Hepatic stellate cell (primary cell): ENCODE measurements at regions not wholly inside any gene's neighbourhood (a gene's known extent, or its start where the extent isn't known, plus 50 kb on each side); places are given as distances from the start of the nearest gene placed in this dataset.
"Not testable (repeated sequence)": the region's sequence is repeated elsewhere in the genome, so short reads cannot be mapped to it uniquely, and the experiment has no call there.

Experiments used
- DNase-seq: peaks from one replicate; pipeline ENCODE4 v3.0.0; 2011; ENCODE audit warnings: low spot score

DNA sequence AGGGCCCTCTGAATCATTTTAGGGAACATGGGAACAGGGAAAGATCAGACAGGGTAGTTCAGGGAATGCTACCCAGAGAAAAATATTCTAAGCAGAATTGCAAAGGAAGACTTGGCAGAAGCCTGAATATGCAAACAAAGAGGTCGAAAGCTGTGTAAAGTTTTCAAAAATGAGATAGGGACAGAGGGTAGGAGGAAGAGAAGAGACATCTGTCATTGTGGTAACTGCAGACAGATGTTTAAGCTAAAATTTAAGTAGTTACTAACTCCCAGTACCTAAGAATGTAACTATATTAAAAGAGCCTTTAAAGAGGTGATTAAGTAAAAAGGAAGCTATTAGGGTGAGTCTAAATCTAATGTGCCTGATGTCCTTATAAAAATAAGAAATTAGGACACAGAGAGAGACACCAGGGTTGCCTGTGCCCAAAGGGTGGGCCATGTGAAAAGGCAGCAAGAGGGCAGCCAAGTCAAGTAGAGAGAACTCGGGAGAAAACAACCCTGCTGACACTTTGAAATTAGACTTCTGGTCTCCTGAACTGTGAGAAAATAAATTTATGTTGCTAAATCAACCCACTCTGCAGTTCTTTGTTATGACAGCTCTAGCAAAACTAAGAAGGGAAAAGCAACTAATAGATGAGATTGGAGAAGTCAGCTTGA is 1647.4 kb upstream of the C9orf72 start:
- no peak for DNase-seq

GRCh38 chr9:29228558-29228957 is 1655.3 kb upstream of the C9orf72 start:
- DNase-seq, result no peak

GRCh38 chr9:29230931-29231330 is 1657.7 kb upstream of the C9orf72 start:
- DNase-seq, result no peak

DNA sequence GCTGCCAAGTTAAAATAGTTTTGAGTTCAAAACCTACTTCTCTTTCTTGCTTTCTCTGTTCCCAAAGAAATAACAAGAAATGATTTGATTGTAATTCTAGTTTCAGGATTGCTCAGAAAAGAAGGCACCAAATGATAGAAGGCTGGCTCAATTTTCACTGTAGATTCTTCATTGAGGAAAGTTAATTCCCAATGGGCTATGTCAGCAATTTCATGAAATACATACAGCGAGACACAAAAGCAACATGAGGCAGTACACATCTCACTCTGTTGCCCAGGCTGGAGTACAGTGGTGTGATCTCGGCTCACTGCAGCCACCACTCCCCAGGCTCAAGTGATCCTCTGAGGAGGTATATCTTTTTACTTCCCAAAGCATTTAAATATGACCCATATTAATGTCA is 1659.9 kb upstream of the C9orf72 start:
- no peak for DNase-seq

DNA sequence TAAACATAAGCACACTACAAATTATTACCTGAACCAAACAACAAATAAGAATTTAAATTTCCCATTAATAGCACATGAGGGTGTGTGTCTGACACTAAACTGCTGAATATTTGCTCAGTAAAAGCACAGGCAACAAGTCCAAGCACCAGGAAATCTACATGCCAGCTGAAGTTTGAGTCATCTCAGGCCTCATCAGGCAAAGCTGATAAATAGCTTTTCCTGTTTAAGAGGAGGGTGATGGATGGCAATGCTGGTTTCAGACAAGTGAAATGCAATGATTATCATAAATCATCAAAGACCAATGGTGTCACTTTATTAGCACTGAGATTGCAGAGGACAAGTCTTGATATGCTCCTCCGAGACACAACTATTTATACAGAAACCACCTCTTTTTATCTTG is 1668.0 kb upstream of the C9orf72 start:
- no peak for DNase-seq

DNA sequence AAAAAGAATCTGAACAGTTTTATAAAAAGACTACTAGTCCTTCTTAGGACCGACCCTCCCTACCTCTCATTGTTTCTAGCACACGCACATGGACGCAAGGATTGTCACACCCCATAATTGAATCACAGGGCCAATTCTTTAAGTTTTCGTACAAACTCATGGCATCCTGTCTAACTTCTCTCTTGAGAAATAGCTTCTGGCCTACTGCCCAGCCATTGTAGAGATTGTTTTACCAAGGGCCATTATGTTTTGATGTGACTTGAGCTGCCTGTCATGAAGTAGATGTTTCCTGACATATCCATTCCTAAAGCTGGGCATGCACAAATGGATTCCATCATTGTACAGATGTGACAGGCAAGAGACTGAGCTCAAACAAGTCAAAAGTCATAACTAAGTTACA is 1672.1 kb upstream of the C9orf72 start:
- no peak for DNase-seq

DNA sequence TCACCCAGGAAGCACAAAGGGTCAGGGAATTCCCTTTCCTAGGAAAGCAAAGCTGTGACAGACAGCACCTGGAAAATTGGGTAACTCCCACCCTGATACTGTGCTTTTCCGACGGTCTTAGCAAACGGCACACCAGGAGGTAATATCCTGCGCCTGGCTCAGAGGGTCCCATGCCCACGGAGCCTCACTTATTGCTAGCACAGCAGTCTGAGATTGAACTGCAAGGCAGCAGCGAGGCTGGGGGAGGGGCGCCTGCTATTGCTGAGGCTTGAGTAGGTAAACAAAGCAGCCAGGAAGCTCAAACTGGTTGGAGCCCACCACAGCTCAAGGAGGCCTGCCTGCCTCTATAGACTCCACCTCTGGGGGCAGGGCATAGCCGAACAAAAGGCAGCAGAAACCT is 1697.1 kb upstream of the C9orf72 start:
- DNase-seq, result not testable (repeated sequence)

- DNase-seq, result no peak
These were observed 1708.8 kb upstream of the C9orf72 start for GRCh38 chr9:29282121-29282520.

DNA sequence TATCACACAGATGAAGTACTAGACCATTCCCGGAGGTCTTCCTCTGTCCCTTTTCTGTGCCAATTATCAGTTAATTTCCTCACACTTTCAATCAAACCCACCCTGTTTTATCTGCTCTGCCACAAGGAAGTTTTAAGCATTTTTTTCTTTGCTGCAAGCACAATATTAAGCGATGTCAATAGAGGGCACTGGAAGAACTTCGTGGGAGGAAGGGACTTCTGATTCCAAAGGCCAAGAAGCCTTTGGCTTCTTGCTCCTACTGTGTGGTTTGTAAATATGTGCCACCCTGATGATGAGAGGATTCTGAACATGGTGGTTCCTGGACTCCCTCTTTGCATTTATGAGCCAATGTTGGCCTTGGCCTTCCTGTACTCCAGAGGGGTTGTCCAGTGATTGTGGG is 1712.5 kb upstream of the C9orf72 start:
- no peak for DNase-seq

- DNase-seq, result no peak
These were observed 1716.1 kb upstream of the C9orf72 start for GRCh38 chr9:29289365-29289764.

DNA sequence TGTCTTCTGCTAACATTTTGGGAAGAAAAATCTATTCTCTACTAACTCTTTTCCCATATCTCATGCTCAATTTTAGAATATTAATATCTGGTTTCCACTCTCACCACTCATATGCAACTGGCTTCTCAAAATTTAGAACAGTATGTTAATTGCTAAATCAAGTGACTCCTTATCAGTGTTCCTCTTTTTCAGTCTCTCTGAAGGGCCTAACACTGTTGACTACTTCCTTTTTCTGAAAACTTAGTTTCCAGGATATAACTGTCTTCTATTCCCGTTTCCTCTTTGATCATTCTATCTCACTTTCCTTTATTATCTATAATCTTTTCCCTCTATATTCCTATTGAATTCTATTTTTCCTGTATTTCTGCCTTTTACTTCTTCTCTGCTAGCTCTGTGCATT is 1717.2 kb upstream of the C9orf72 start:
- DNase-seq, result no peak

- DNase-seq, result no peak
These were observed 1724.3 kb upstream of the C9orf72 start for GRCh38 chr9:29297592-29297991.

DNA sequence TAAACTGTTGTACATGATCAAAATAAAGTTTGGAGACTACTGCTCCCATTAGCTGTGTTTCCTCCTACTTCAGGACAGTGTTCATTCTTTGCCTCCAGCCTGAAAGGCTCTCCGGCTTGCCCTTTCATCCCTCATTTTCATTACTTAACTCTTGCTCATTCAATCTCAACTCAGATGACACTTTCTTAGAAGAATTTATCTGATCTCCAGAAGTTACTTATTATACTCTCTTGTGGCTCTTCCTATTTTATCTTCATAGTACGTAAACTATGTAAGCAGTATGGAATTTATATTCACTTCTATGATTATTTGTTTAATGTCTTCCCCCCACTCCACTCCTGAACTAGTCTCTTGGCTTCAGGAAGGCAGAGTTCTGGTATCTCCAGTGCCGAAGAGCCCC is 1737.9 kb upstream of the C9orf72 start:
- no peak for DNase-seq

- no peak for DNase-seq
These were observed 1739.0 kb upstream of the C9orf72 start for GRCh38 chr9:29312327-29312726.

- DNase-seq, result no peak
These were observed 1746.6 kb upstream of the C9orf72 start for GRCh38 chr9:29319736-29320513.

DNA sequence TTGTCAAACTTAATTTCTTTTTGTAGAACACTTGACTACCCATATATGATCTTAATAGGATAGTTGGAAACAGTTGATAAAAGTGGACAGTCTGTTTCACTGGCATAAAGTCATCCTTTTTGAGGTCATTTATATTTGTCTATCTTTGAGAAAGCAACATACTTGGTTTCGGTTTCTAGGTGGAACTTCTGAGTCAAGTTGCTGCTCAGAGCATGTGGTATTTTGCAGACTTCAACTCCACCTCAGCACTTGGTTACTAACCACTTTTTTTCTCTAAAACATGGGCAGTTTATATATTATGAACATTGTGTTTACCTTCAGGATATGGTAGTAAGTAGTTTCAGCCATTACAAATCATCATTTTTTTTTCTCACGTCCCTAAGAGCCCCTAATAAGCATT is 1749.0 kb upstream of the C9orf72 start:
- no peak for DNase-seq

DNA sequence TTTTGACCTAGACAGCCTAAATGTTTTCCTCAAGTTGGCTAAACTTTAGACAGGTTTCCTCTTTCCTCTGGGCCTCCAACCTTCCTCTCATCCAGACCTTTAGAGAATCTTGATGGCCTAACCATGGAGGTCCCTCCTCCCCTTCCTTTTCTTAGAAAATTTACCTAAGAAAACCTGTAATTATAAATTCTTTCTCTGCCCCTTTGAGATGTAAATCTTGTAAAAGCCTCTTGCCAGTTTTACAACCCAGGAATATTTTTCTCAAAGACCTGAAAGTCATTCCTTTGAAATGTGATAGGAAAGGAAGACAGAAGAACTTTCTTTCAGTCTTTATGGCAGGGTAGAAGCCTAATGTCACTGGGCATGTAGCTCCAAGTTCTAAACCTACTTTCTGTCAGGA is 1752.6 kb upstream of the C9orf72 start:
- DNase-seq, result no peak

GRCh38 chr9:29332789-29333188 is 1759.5 kb upstream of the C9orf72 start:
- DNase-seq, result no peak

GRCh38 chr9:29336281-29336680 is 1763.0 kb upstream of the C9orf72 start:
- DNase-seq, result no peak

GRCh38 chr9:29339387-29339786 is 1766.1 kb upstream of the C9orf72 start:
- DNase-seq, result no peak

DNA sequence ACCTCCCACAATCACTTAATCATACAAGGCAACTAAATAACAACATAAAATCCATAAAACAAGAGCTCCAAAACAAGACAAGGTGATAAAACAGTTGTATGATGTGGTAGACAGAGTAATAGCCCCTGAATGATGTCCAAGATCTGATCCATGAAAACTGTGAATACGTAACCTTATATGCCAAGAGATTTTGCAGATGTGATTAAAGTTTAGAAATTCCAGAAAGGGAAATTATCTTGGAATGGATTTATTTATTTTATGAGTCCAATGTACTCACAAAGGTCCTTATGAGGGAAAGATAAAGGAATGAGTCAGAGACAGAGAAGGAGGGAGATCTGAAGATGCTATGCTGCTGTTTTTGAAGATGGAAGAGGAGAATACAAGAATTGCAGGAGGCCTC is 1775.7 kb upstream of the C9orf72 start:
- no peak for DNase-seq

GRCh38 chr9:29389421-29389820 is 1816.1 kb upstream of the C9orf72 start:
- DNase-seq, result no peak

- no peak for DNase-seq
These were observed 1817.6 kb upstream of the C9orf72 start for GRCh38 chr9:29390859-29391258.

- DNase-seq, result no peak
These were observed 1819.8 kb upstream of the C9orf72 start for GRCh38 chr9:29393064-29393463.
